GM12874 (cell line): ENCODE measurements at regions not wholly inside any gene's neighbourhood (a gene's known extent, or its start where the extent isn't known, plus 50 kb on each side); places are given as distances from the start of the nearest gene placed in this dataset.

Source experiments
- CTCF ChIP-seq: IDR thresholded peaks from 2 replicates; pipeline ENCODE4 v1.5.1; 2011; ENCODE audit warnings: low read depth, mild to moderate bottlenecking, control low read depth, low read length, moderate library complexity; ENCODE audit not compliant: insufficient read depth

- TF ChIP-seq CTCF: no peak
Measured at GRCh38 chr19:30271816-30272215, 100.4 kb upstream of the ZNF536 start.

- TF ChIP-seq CTCF: no peak
Measured at GRCh38 chr19:30272554-30272953, 99.6 kb upstream of the ZNF536 start.

- no peak for TF ChIP-seq CTCF
Measured at GRCh38 chr19:30273184-30273583, 99.0 kb upstream of the ZNF536 start.

- TF ChIP-seq CTCF: no peak
Measured at GRCh38 chr19:30274987-30275386, 97.2 kb upstream of the ZNF536 start.

- TF ChIP-seq CTCF: no peak
Measured at GRCh38 chr19:30276011-30276882, 95.9 kb upstream of the ZNF536 start.

GRCh38 chr19:30276883-30277280 lies 95.3 kb upstream of the ZNF536 start:
- TF ChIP-seq CTCF: no peak

GRCh38 chr19:30277941-30278881 lies 94.0 kb upstream of the ZNF536 start:
- TF ChIP-seq CTCF: no peak
